HEK293 (cell line): ENCODE measurements at regions not wholly inside any gene's neighbourhood (a gene's known extent, or its start where the extent isn't known, plus 50 kb on each side); places are given as distances from the start of the nearest gene placed in this dataset.
A peak's percentile ranks its signal among the peaks of the same experiment; 100 is the strongest.

Source experiments
- CTCF ChIA-PET: fragments of 350-600 bp; formaldehyde crosslinking; extraction: SDS; loops from one replicate; lab custom pipeline; 2021; ENCODE audit warnings: antibody characterized with exemption; lab: Yijun Ruan, JAX
- POLR2A ChIA-PET: fragments of 300-600 bp; formaldehyde crosslinking; extraction: SDS; loops from one replicate; lab custom pipeline; 2020; ENCODE audit warnings: antibody characterized with exemption, inconsistent platforms; lab: Yijun Ruan, JAX
- H3K27ac ChIP-seq: fragments of 200-500 bp; sonication (Bioruptor generic); 2 replicates; pipeline ENCODE4 v1.5.1; 2014; ENCODE audit warnings: low read depth, low read length, control low read depth, inconsistent platforms; ENCODE audit errors: extremely low read depth
- H3K36me3 ChIP-seq, 2 experiments: fragments of 200-500 bp in 1 of 2; sonication (Bioruptor generic) in 1 of 2; 1 replicate in 1 of 2; 2 replicates in 1 of 2; pipeline ENCODE4 v1.5.1; 2014 to 2017; ENCODE audit warnings: inconsistent platforms in 2 of 2, low read length in 2 of 2; ENCODE audit not compliant: control insufficient read depth in 2 of 2, insufficient read depth in 1 of 2
- H3K4me1 ChIP-seq: fragments of 200-500 bp; sonication (Bioruptor generic); 2 replicates; pipeline ENCODE4 v1.5.1; 2014; ENCODE audit warnings: mild to moderate bottlenecking, low read length, inconsistent platforms; ENCODE audit not compliant: control insufficient read depth, insufficient read depth
- H3K4me3 ChIP-seq: 2 replicates; pipeline ENCODE4 v1.5.1; 2011; ENCODE audit warnings: low read depth, mild to moderate bottlenecking, control low read depth, low read length, moderate library complexity
- H3K9me3 ChIP-seq: fragments of 200-500 bp; sonication (Bioruptor generic); 2 replicates; pipeline ENCODE4 v1.5.1; 2014; ENCODE audit warnings: low read depth, low read length, inconsistent platforms; ENCODE audit not compliant: control insufficient read depth, insufficient read depth
- BCL11B ChIP-seq: fragments of 450-650 bp; formaldehyde crosslinking; IDR thresholded peaks from 2 replicates; pipeline ENCODE4 v1.5.1; 2016; ENCODE audit warnings: low read depth, missing biosample characterization, missing genetic modification characterization
- GFI1B ChIP-seq: fragments of 450-650 bp; formaldehyde crosslinking; IDR thresholded peaks from 2 replicates; pipeline ENCODE4 v1.5.1; 2016; ENCODE audit warnings: missing biosample characterization, missing genetic modification characterization
- HOXA7 ChIP-seq: sonication (generic); formaldehyde crosslinking; IDR thresholded peaks from 2 replicates; pipeline ENCODE4 v1.8.1; 2022; ENCODE audit warnings: missing genetic modification reagents, borderline replicate concordance
- OSR2 ChIP-seq: fragments of 450-650 bp; formaldehyde crosslinking; IDR thresholded peaks from 2 replicates; pipeline ENCODE4 v1.5.1; 2016; ENCODE audit warnings: missing biosample characterization, missing genetic modification characterization
- SALL2 ChIP-seq: fragments of 450-650 bp; formaldehyde crosslinking; IDR thresholded peaks from 2 replicates; pipeline ENCODE4 v1.5.0; 2017; ENCODE audit warnings: missing biosample characterization, mild to moderate bottlenecking, missing genetic modification characterization, borderline replicate concordance
- SP3 ChIP-seq: fragments of 450-650 bp; formaldehyde crosslinking; IDR thresholded peaks from 2 replicates; pipeline ENCODE4 v1.5.1; 2016; ENCODE audit warnings: missing biosample characterization, missing genetic modification characterization
- WT1 ChIP-seq: fragments of 450-650 bp; formaldehyde crosslinking; IDR thresholded peaks from 2 replicates; pipeline ENCODE4 v1.5.1; 2016; ENCODE audit warnings: missing biosample characterization, missing genetic modification characterization
- ZBTB20 ChIP-seq: fragments of 450-650 bp; formaldehyde crosslinking; IDR thresholded peaks from 2 replicates; pipeline ENCODE4 v1.5.1; 2016; ENCODE audit warnings: missing biosample characterization, missing genetic modification characterization
- ZBTB48 ChIP-seq: fragments of 450-650 bp; formaldehyde crosslinking; IDR thresholded peaks from 2 replicates; pipeline ENCODE4 v1.5.1; 2016; ENCODE audit warnings: missing biosample characterization, missing genetic modification characterization
- ZBTB7A ChIP-seq: fragments of 450-650 bp; formaldehyde crosslinking; IDR thresholded peaks from 2 replicates; pipeline ENCODE4 v1.5.1; 2016; ENCODE audit warnings: low read depth, missing biosample characterization, missing genetic modification characterization
- ZNF114 ChIP-seq: fragments of 450-650 bp; formaldehyde crosslinking; IDR thresholded peaks from 2 replicates; pipeline ENCODE4 v1.5.0; 2017; ENCODE audit warnings: missing biosample characterization, missing genetic modification characterization
- ZNF121 ChIP-seq: fragments of 450-650 bp; formaldehyde crosslinking; IDR thresholded peaks from 2 replicates; pipeline ENCODE4 v1.5.1; 2016; ENCODE audit warnings: missing biosample characterization, missing genetic modification characterization
- ZNF148 ChIP-seq: fragments of 450-650 bp; formaldehyde crosslinking; IDR thresholded peaks from 2 replicates; pipeline ENCODE4 v1.5.0; 2017; ENCODE audit warnings: missing biosample characterization, missing genetic modification characterization, borderline replicate concordance
- ZNF274 ChIP-seq, 2 experiments: fragments of 200-500 bp in 1 of 2; fragments of 450-650 bp in 1 of 2; sonication (Bioruptor generic) in 1 of 2; formaldehyde crosslinking in 1 of 2; IDR thresholded peaks; 2 replicates each; pipeline versions ENCODE4 v1.5.1 to v1.6.1; 2014 to 2016; ENCODE audit warnings: borderline replicate concordance in 1 of 2, inconsistent platforms in 1 of 2, low read length in 1 of 2, missing biosample characterization in 1 of 2, missing genetic modification characterization in 1 of 2
- ZNF37A ChIP-seq: fragments of 450-650 bp; IDR thresholded peaks from 2 replicates; pipeline ENCODE4 v1.5.1; 2018; ENCODE audit warnings: missing biosample characterization, missing genetic modification characterization
- ZNF555 ChIP-seq: fragments of 450-650 bp; formaldehyde crosslinking; conservative IDR thresholded peaks from 2 replicates; pipeline ENCODE4 v1.5.1; 2017; ENCODE audit warnings: missing biosample characterization, mild to moderate bottlenecking, missing genetic modification characterization, inconsistent platforms
- ZNF580 ChIP-seq: fragments of 450-650 bp; formaldehyde crosslinking; IDR thresholded peaks from 2 replicates; pipeline ENCODE4 v1.5.1; 2016; ENCODE audit warnings: missing biosample characterization, missing genetic modification characterization
- ZNF623 ChIP-seq: fragments of 450-650 bp; formaldehyde crosslinking; IDR thresholded peaks from 2 replicates; pipeline ENCODE4 v1.5.1; 2016; ENCODE audit warnings: missing biosample characterization, missing genetic modification characterization
- ZNF629 ChIP-seq: fragments of 450-650 bp; formaldehyde crosslinking; IDR thresholded peaks from 2 replicates; pipeline ENCODE4 v1.5.1; 2017; ENCODE audit warnings: missing biosample characterization, missing genetic modification characterization
- ZNF670 ChIP-seq: fragments of 450-650 bp; formaldehyde crosslinking; IDR thresholded peaks from 2 replicates; pipeline ENCODE4 v1.5.1; 2016; ENCODE audit warnings: missing biosample characterization, missing genetic modification characterization, low read depth
- ZNF837 ChIP-seq: fragments of 450-650 bp; formaldehyde crosslinking; IDR thresholded peaks from 2 replicates; pipeline ENCODE4 v1.5.1; 2016; ENCODE audit warnings: missing biosample characterization, missing genetic modification characterization
- ZSCAN23 ChIP-seq: fragments of 450-650 bp; formaldehyde crosslinking; IDR thresholded peaks from 2 replicates; pipeline ENCODE4 v1.5.1; 2016; ENCODE audit warnings: missing biosample characterization, missing genetic modification characterization
- ZSCAN4 ChIP-seq: fragments of 450-650 bp; formaldehyde crosslinking; IDR thresholded peaks from 2 replicates; pipeline ENCODE4 v1.5.1; 2017; ENCODE audit warnings: missing biosample characterization, missing genetic modification characterization
- ZSCAN5A ChIP-seq: fragments of 450-650 bp; formaldehyde crosslinking; IDR thresholded peaks from 2 replicates; pipeline ENCODE4 v1.5.1; 2016; ENCODE audit warnings: missing biosample characterization, missing genetic modification characterization

GRCh38 chr6:54646951-54647664, 199.5 kb upstream of the FAM83B start:
- H3K36me3 ChIP-seq = no peaks in the 10 kb centered on the region
- ChIA-PET POLR2A (no interaction called here), CTCF (interaction anchor here (0.6 kb wide), 2 partner anchors 17 to 323 kb away, joined by 3 read pairs; no protein-coding TSS in a partner anchor)
- no peak overlapping the region for H3K27ac ChIP-seq
- no peak overlapping the region for H3K4me3 ChIP-seq
- TF ChIP-seq ZNF121 (tag by site-specific recombination) (no peak), ZNF555 (tag by site-specific recombination) (no peak), HOXA7 (CRISPR knock-in tag) (no peak), ZNF623 (no peak), ZNF274 (IDR thresholded peaks at IDR 0.05; ENCODE audit: low read length) (no peak), ZNF274 (tag by site-specific recombination; IDR thresholded peaks at IDR 0.05; ENCODE audit: borderline replicate concordance) (no peak), ZSCAN23 (tag by site-specific recombination) (no peak), ZBTB20 (tag by site-specific recombination) (no peak), ZSCAN5A (tag by site-specific recombination) (no peak), ZNF148 (no peak), ZNF670 (tag by site-specific recombination) (no peak), ZNF629 (tag by site-specific recombination) (no peak)
- TF ChIP-seq, all 188 proteins: peak for 0
- no peaks in the 10 kb centered on the region for H3K4me1 ChIP-seq
- no peaks in the 10 kb centered on the region for H3K9me3 ChIP-seq

GRCh38 chr6:54654381-54654780, 192.2 kb upstream of the FAM83B start:
- TF ChIP-seq ZNF580 (tag by site-specific recombination) (no peak), GFI1B (no peak), ZNF114 (tag by site-specific recombination) (no peak), ZSCAN4 (tag by site-specific recombination) (no peak), BCL11B (tag by site-specific recombination) (no peak)
- POLR2A ChIA-PET = no interaction called here
- Histone ChIP-seq H3K9me3 (no peaks in the 10 kb centered on the region), H3K27ac (no peak overlapping the region), H3K4me3 (no peak overlapping the region), H3K4me1 (peaks cover 9% of the 10 kb centered on the region), H3K36me3 (no peaks in the 10 kb centered on the region)
- CTCF ChIA-PET = interaction anchor here (1.0 kb wide), 1 partner anchor 349 kb away, joined by 3 read pairs; no protein-coding TSS in a partner anchor

- Histone ChIP-seq H3K9me3 (no peaks in the 10 kb centered on the region), H3K36me3 (no peaks in the 10 kb centered on the region), H3K4me3 (no peak overlapping the region)
- CTCF ChIA-PET = no interaction called here
- TF ChIP-seq ZBTB7A (tag by site-specific recombination) = no peak
- TF ChIP-seq SP3 (tag by site-specific recombination) = no peak
- no peak for TF ChIP-seq ZBTB48 (tag by site-specific recombination)
- TF ChIP-seq WT1 = peak; percentile 52; the same call in 1 of the 2 replicates
- TF ChIP-seq ZNF37A (tag by site-specific recombination) = no peak
- TF ChIP-seq ZNF837 (tag by site-specific recombination) = no peak
- peak; percentile 14; the same call in 1 of the 2 replicates for TF ChIP-seq OSR2 (tag by site-specific recombination)
- TF ChIP-seq SALL2 (tag by site-specific recombination) = no peak
- TF ChIP-seq ZNF274 (IDR thresholded peaks at IDR 0.05; ENCODE audit: low read length) = no peak
- no peak for TF ChIP-seq ZNF274 (tag by site-specific recombination; IDR thresholded peaks at IDR 0.05; ENCODE audit: borderline replicate concordance)
- TF ChIP-seq, all 188 proteins: peak for 2
- Histone ChIP-seq H3K27ac (no peak overlapping the region), H3K4me1 (peaks cover 9% of the 10 kb centered on the region)
- POLR2A ChIA-PET = no interaction called here
These were observed 191.4 kb upstream of the FAM83B start for GRCh38 chr6:54655162-54655561.
